M059J (cell line): ENCODE measurements at regions not wholly inside any gene's neighbourhood (a gene's known extent, or its start where the extent isn't known, plus 50 kb on each side); places are given as distances from the start of the nearest gene placed in this dataset.
A peak's percentile ranks its signal among the peaks of the same experiment; 100 is the strongest.

Experiments
- DNase-seq: peaks from one replicate; pipeline ENCODE4 v3.0.0-alpha.2; 2012; ENCODE audit warnings: low read depth

GRCh38 chr22:49053578-49053977 is 774.1 kb downstream of the BRD1 start:
- no peak for DNase-seq

- DNase-seq: no peak
Measured at GRCh38 chr22:49052560-49052959, 775.1 kb downstream of the BRD1 start.

- DNase-seq: no peak
Measured at GRCh38 chr22:49052023-49052538, 775.6 kb downstream of the BRD1 start.

GRCh38 chr22:49051491-49052022 is 776.1 kb downstream of the BRD1 start:
- DNase-seq: no peak

- DNase-seq: no peak
Measured at GRCh38 chr22:49049691-49050090, 778.0 kb downstream of the BRD1 start.

GRCh38 chr22:49048591-49048990 is 779.1 kb downstream of the BRD1 start:
- no peak for DNase-seq

GRCh38 chr22:49047447-49047846 is 780.2 kb downstream of the BRD1 start:
- DNase-seq: peak; percentile 18

- DNase-seq: peak; percentile 5
Measured at GRCh38 chr22:49046546-49047361, 780.9 kb downstream of the BRD1 start.

- no peak for DNase-seq
Measured at GRCh38 chr22:49046000-49046545, 781.6 kb downstream of the BRD1 start.

- DNase-seq: no peak
Measured at GRCh38 chr22:49045276-49045675, 782.4 kb downstream of the BRD1 start.

GRCh38 chr22:49044776-49045175 is 782.9 kb downstream of the BRD1 start:
- DNase-seq: no peak

- DNase-seq: no peak
Measured at GRCh38 chr22:49044091-49044490, 783.6 kb downstream of the BRD1 start.

- DNase-seq: no peak
Measured at GRCh38 chr22:49042877-49043859, 784.5 kb downstream of the BRD1 start.

GRCh38 chr22:49042066-49042465 is 785.6 kb downstream of the BRD1 start:
- DNase-seq: no peak

GRCh38 chr22:49040754-49041467 is 786.8 kb downstream of the BRD1 start:
- no peak for DNase-seq

- DNase-seq: no peak
Measured at GRCh38 chr22:49040111-49040510, 787.6 kb downstream of the BRD1 start.

GRCh38 chr22:49039625-49040024 is 788.0 kb downstream of the BRD1 start:
- no peak for DNase-seq

GRCh38 chr22:49037701-49038245 is 789.9 kb downstream of the BRD1 start:
- no peak for DNase-seq

- no peak for DNase-seq
Measured at GRCh38 chr22:49036513-49036912, 791.2 kb downstream of the BRD1 start.

GRCh38 chr22:49035818-49036457 is 791.7 kb downstream of the BRD1 start:
- no peak for DNase-seq
